ENCODE measurements at regions not wholly inside any gene's neighbourhood (a gene's known extent, or its start where the extent isn't known, plus 50 kb on each side); places are given as distances from the start of the nearest gene placed in this dataset.

GRCh38 chr13:93004919-93005318 lies 221.7 kb upstream of the GPC6 start:
- peak; percentile 3 for TF ChIP-seq CTCF (IDR thresholded peaks at IDR 0.05; ENCODE audit: insufficient read depth, missing control alignments)
- FAIRE-seq, result no peak
- no peak for DNase-seq (ENCODE audit: insufficient read length, low spot score)

GRCh38 chr13:93007928-93008327 lies 218.7 kb upstream of the GPC6 start:
- FAIRE-seq (no peak), DNase-seq (ENCODE audit: insufficient read length, low spot score) (no peak)
- no peak for TF ChIP-seq CTCF (IDR thresholded peaks at IDR 0.05; ENCODE audit: insufficient read depth, missing control alignments)

GRCh38 chr13:93017493-93018112 lies 209.0 kb upstream of the GPC6 start:
- DNase-seq (ENCODE audit: insufficient read length, low spot score), result no peak
- no peak for FAIRE-seq
- TF ChIP-seq CTCF (IDR thresholded peaks at IDR 0.05; ENCODE audit: insufficient read depth, missing control alignments), result no peak

- TF ChIP-seq CTCF (IDR thresholded peaks at IDR 0.05; ENCODE audit: insufficient read depth, missing control alignments), result no peak
- no peak for FAIRE-seq
- DNase-seq (ENCODE audit: insufficient read length, low spot score), result no peak
Observed at GRCh38 chr13:93023929-93024328, 202.7 kb upstream of the GPC6 start.

DNA sequence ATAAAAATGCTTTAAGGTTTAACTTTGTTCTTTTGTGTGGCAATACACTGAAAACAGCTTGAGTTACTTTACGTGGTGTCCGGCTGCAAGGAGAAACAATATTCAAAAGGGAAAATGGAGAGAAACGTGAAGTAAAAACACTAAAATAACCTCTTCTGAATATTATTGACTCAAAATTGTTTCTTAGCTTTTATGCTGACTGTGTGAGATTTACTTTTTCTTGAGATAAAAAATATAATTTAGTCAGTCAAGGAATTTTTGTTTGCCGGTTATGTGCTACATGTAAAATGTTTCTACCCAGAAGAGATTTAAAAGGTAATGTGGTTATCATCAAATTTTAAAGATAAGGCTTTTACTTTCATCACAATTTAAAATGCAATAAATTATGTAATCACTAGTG lies 200.6 kb upstream of the GPC6 start:
- DNase-seq (ENCODE audit: insufficient read length, low spot score) (no peak), FAIRE-seq (no peak)
- TF ChIP-seq CTCF (IDR thresholded peaks at IDR 0.05; ENCODE audit: insufficient read depth, missing control alignments), result no peak

DNA sequence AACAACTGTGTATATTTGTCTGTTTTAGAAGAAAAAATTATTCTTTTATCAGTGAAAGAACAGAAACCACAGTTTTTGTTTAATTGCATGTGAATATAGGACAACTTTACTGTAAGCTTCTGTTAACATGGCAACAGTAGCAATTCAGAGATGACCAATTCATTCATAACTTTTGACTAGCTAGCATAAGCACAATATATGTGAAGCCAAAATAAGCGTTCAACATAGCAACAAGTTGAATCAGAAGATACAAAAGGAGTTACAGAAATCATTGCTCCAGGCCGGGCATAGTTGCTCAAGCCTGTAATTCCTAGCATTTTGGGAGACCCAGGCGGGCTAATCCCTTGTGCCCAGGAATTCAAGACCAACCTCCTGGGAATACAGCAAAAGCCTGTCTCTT lies 197.1 kb upstream of the GPC6 start:
- DNase-seq (ENCODE audit: insufficient read length, low spot score), result no peak
- no peak for FAIRE-seq
- no peak for TF ChIP-seq CTCF (IDR thresholded peaks at IDR 0.05; ENCODE audit: insufficient read depth, missing control alignments)

- no peak for TF ChIP-seq CTCF (IDR thresholded peaks at IDR 0.05; ENCODE audit: insufficient read depth, missing control alignments)
- DNase-seq (ENCODE audit: insufficient read length, low spot score) (no peak), FAIRE-seq (no peak)
Observed at GRCh38 chr13:93036380-93036779, 190.2 kb upstream of the GPC6 start.
